HCT116 (cell line): ENCODE measurements at regions not wholly inside any gene's neighbourhood (a gene's known extent, or its start where the extent isn't known, plus 50 kb on each side); places are given as distances from the start of the nearest gene placed in this dataset.

Experiments
- ATAC-seq: fragments of 200-7000 bp; cut with Tn5 transposase; 2 replicates; pipeline ENCODE4 v1.9.1; 2020; ENCODE audit warnings: mild to moderate bottlenecking, moderate library complexity
- BruUV-seq: library from RNA; stranded (reverse); fragments of 400-500 nt; replicated peaks from 2 replicates; lab custom pipeline; 2021; lab: Mats Ljungman, UMichigan
- CTCF ChIA-PET: fragments of 300-600 bp; sonication (Branson Sonifier 250); formaldehyde crosslinking; loops from one replicate; lab custom pipeline; 2021; ENCODE audit warnings: antibody characterized with exemption; lab: Charles Lee
- POLR2A ChIA-PET: fragments of 300-600, 350-600 bp; sonication (Branson Sonifier 250); formaldehyde crosslinking; loops from one replicate; lab custom pipeline; 2021; ENCODE audit warnings: antibody characterized with exemption; lab: Charles Lee
- RAD21 ChIA-PET, 2 experiments: fragments of 300-600 bp; sonication (Branson Sonifier 250); formaldehyde crosslinking; loops; one replicate each; lab custom pipeline; 2023; ENCODE audit warnings: low total read pairs in 2 of 2; ENCODE audit not compliant: uncharacterized antibody in 2 of 2, unreplicated experiment in 2 of 2, low non-redundant PET in 1 of 2; lab: Charles Lee
- DNase-seq: peaks from one replicate; pipeline ENCODE4 v3.0.0-alpha.2; 2010; ENCODE audit warnings: low read depth, low spot score
- H2AFZ ChIP-seq: fragments of 200-600 bp; shearing (Covaris generic), sonication (generic); 2 replicates; pipeline ENCODE4 v1.6.1; 2017; ENCODE audit warnings: low read depth, mixed run types, mixed read lengths, antibody characterized with exemption, low read length; ENCODE audit not compliant: poor library complexity, severe bottlenecking
- H3K27ac ChIP-seq: 2 replicates; pipeline ENCODE4 v1.5.1; 2012; ENCODE audit warnings: low read depth, low read length
- H3K27me3 ChIP-seq: fragments of 200-600 bp; sonication (generic); 2 replicates; pipeline ENCODE4 v1.6.1; 2016; ENCODE audit warnings: mixed run types, low read length, mixed read lengths; ENCODE audit not compliant: insufficient read depth
- H3K36me3 ChIP-seq, 2 experiments: fragments of 200-500 bp in 1 of 2; fragments of 200-600 bp in 1 of 2; sonication (Bioruptor generic) in 1 of 2; sonication (generic) in 1 of 2; 2 replicates each; pipeline versions ENCODE4 v1.5.1 to v1.6.1; 2014 to 2016; ENCODE audit warnings: low read length in 2 of 2, inconsistent platforms in 1 of 2, mixed read lengths in 1 of 2, mixed run types in 1 of 2; ENCODE audit not compliant: insufficient read depth in 2 of 2, control insufficient read depth in 1 of 2
- H3K4me1 ChIP-seq, 2 experiments: fragments of 200-600 bp in 1 of 2; sonication (generic) in 1 of 2; 2 replicates each; pipeline versions ENCODE4 v1.5.1 to v1.6.1; 2012 to 2017; ENCODE audit warnings: low read length in 2 of 2, inconsistent platforms in 1 of 2, mild to moderate bottlenecking in 1 of 2, mixed read lengths in 1 of 2, mixed run types in 1 of 2, moderate library complexity in 1 of 2; ENCODE audit not compliant: insufficient read depth in 2 of 2, control insufficient read depth in 1 of 2
- H3K4me2 ChIP-seq: fragments of 200-600 bp; sonication (generic); 2 replicates; pipeline ENCODE4 v1.6.1; 2017; ENCODE audit warnings: mixed run types, low read length, mixed read lengths
- H3K4me3 ChIP-seq, 2 experiments: fragments of 200-600 bp in 1 of 2; sonication (generic) in 1 of 2; replicated peaks in 1 of 2; 2 replicates each; pipeline ENCODE4 v1.5.1; 2011 to 2016; ENCODE audit warnings: low read length in 2 of 2, control low read depth in 1 of 2, low read depth in 1 of 2, mild to moderate bottlenecking in 1 of 2, mixed read lengths in 1 of 2, mixed run types in 1 of 2
- H3K79me2 ChIP-seq: fragments of 200-600 bp; sonication (generic); 2 replicates; pipeline ENCODE4 v1.6.1; 2017; ENCODE audit warnings: mild to moderate bottlenecking, mixed run types, low read length, moderate library complexity, mixed read lengths; ENCODE audit not compliant: insufficient read depth
- H3K9ac ChIP-seq: fragments of 200-600 bp; sonication (generic); 2 replicates; pipeline ENCODE4 v1.6.1; 2016; ENCODE audit warnings: low read length, mixed read lengths
- H3K9me2 ChIP-seq: fragments of 200-600 bp; sonication (generic), shearing (Covaris generic); 2 replicates; pipeline ENCODE4 v1.6.1; 2017; ENCODE audit warnings: mixed run types, mild to moderate bottlenecking, moderate library complexity; ENCODE audit not compliant: insufficient read depth
- H3K9me3 ChIP-seq, 2 experiments: fragments of 200-500 bp in 1 of 2; fragments of 200-600 bp in 1 of 2; sonication (Bioruptor generic) in 1 of 2; sonication (generic) in 1 of 2; 2 replicates each; pipeline ENCODE4 v1.6.1; 2014 to 2017; ENCODE audit warnings: low read length in 2 of 2, mixed read lengths in 2 of 2, inconsistent platforms in 1 of 2, low read depth in 1 of 2, mild to moderate bottlenecking in 1 of 2, mixed run types in 1 of 2, moderate library complexity in 1 of 2; ENCODE audit not compliant: control insufficient read depth in 1 of 2, insufficient read depth in 1 of 2
- H4K20me1 ChIP-seq: fragments of 200-600 bp; sonication (generic), shearing (Covaris generic); 2 replicates; pipeline ENCODE4 v1.6.1; 2017; ENCODE audit warnings: mixed run types, mild to moderate bottlenecking, moderate library complexity; ENCODE audit not compliant: insufficient read depth
- CBX3 ChIP-seq: IDR thresholded peaks from 2 replicates; pipeline ENCODE4 v1.6.1; 2012; ENCODE audit warnings: low read depth
- EGR1 ChIP-seq: IDR thresholded peaks from 2 replicates; pipeline ENCODE4 v1.6.1; 2012; ENCODE audit warnings: low read depth
- ELF1 ChIP-seq: IDR thresholded peaks from 2 replicates; pipeline ENCODE4 v1.6.1; 2012; ENCODE audit warnings: low read depth, borderline replicate concordance
- EZH2 ChIP-seq: fragments of 200-600 bp; sonication (generic); IDR thresholded peaks from 2 replicates; pipeline ENCODE4 v1.6.1; 2017; ENCODE audit warnings: antibody characterized with exemption, mixed run types
- FOSL1 ChIP-seq: IDR thresholded peaks from 2 replicates; pipeline ENCODE4 v1.6.1; 2012; ENCODE audit warnings: low read depth
- JUND ChIP-seq: IDR thresholded peaks from 2 replicates; pipeline ENCODE4 v1.6.1; 2012
- POLR2A ChIP-seq: IDR thresholded peaks from 2 replicates; pipeline ENCODE4 v1.7.0; 2011; ENCODE audit warnings: borderline replicate concordance; ENCODE audit not compliant: insufficient read depth, insufficient read length; ENCODE audit errors: extremely low read depth
- POLR2AphosphoS5 ChIP-seq: IDR thresholded peaks from 2 replicates; pipeline ENCODE4 v1.6.1; 2011; ENCODE audit warnings: mild to moderate bottlenecking, low read depth, low read length, moderate library complexity
- SIN3A ChIP-seq: IDR thresholded peaks from 2 replicates; pipeline ENCODE4 v1.6.1; 2012; ENCODE audit warnings: low read depth
- SP1 ChIP-seq: IDR thresholded peaks from 2 replicates; pipeline ENCODE4 v1.6.1; 2012; ENCODE audit warnings: low read depth
- SRF ChIP-seq: IDR thresholded peaks from 2 replicates; pipeline ENCODE4 v1.6.1; 2012; ENCODE audit warnings: low read depth
- TCF7L2 ChIP-seq: IDR thresholded peaks from 2 replicates; pipeline ENCODE4 v1.7.0; 2011; ENCODE audit warnings: borderline replicate concordance, inconsistent platforms; ENCODE audit not compliant: insufficient read depth, insufficient read length; ENCODE audit errors: extremely low read depth
- YY1 ChIP-seq: IDR thresholded peaks from 2 replicates; pipeline ENCODE4 v1.6.1; 2011; ENCODE audit warnings: low read length, low read depth, moderate library complexity, mild to moderate bottlenecking; ENCODE audit not compliant: insufficient replicate concordance; ENCODE audit errors: extremely low read depth
- ZNF274 ChIP-seq: fragments of 200-500 bp; sonication (Bioruptor generic); IDR thresholded peaks from 2 replicates; pipeline ENCODE4 v1.6.1; 2014; ENCODE audit warnings: mild to moderate bottlenecking, low read depth, low read length, inconsistent platforms
- intact Hi-C: fragments of 100-400 bp; cut with micrococcal nuclease; formaldehyde crosslinking; loops from 2 replicates; pipeline ENCODE4 v1.10.0; 2022
- TF ChIP-seq, protein P1 (sequence below): IDR thresholded peaks from 2 replicates; pipeline ENCODE4 v1.6.1; 2012
- TF ChIP-seq, protein P2 (sequence below), 3 experiments: fragments of 200-600 bp in 1 of 3; sonication (generic) in 1 of 3; IDR thresholded peaks in 2 of 3; conservative IDR thresholded peaks in 1 of 3; 2 replicates each; pipeline ENCODE4 v1.5.1; 2012 to 2017; ENCODE audit warnings: low read depth in 2 of 3, low read length in 2 of 3, antibody characterized with exemption in 1 of 3, borderline replicate concordance in 1 of 3, control low read depth in 1 of 3, mild to moderate bottlenecking in 1 of 3, mixed read lengths in 1 of 3, mixed run types in 1 of 3, moderate library complexity in 1 of 3; ENCODE audit not compliant: insufficient read depth in 1 of 3
- TF ChIP-seq, protein P3 (sequence below): IDR thresholded peaks from 2 replicates; pipeline ENCODE4 v1.6.1; 2012
- TF ChIP-seq, protein P4 (sequence below): IDR thresholded peaks from 2 replicates; pipeline ENCODE4 v1.6.1; 2011; ENCODE audit warnings: mild to moderate bottlenecking, low read length, moderate library complexity; ENCODE audit not compliant: insufficient replicate concordance; ENCODE audit errors: extremely low read depth
- TF ChIP-seq, protein P5 (sequence below): IDR thresholded peaks from 2 replicates; pipeline ENCODE4 v1.6.1; 2012; ENCODE audit warnings: low read depth

DNA sequence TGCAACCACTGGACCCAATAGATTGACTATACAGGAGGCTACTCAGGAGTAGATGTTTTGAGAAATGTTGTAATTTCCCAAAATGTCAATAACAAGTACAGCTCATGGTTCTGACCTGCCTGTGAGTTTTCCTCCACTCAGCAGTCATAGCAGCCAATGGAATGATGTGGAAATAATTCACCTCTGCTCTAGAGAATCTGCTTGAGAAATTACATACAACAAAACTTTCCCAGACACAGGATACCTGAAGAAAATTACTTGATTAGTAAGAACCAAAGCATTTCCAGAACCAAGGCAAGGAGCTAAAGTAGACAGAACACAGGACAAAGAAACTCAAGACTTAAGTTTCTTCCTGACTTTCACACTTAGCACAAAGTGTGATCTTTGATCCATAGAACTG lies 218.9 kb upstream of the SETMAR start:
- H3K79me2 ChIP-seq = no peaks in the 10 kb centered on the region
- no peak overlapping the region for H3K27ac ChIP-seq
- no peaks in the 10 kb centered on the region for H3K4me1 ChIP-seq
- no peaks in the 10 kb centered on the region for H4K20me1 ChIP-seq
- TF ChIP-seq, protein P1, sequence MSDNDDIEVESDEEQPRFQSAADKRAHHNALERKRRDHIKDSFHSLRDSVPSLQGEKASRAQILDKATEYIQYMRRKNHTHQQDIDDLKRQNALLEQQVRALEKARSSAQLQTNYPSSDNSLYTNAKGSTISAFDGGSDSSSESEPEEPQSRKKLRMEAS = no peak
- TF ChIP-seq ELF1 = no peak
- TF ChIP-seq SP1 = no peak
- TF ChIP-seq ZNF274 = no peak
- no peak for TF ChIP-seq POLR2AphosphoS5
- TF ChIP-seq, protein P2, sequence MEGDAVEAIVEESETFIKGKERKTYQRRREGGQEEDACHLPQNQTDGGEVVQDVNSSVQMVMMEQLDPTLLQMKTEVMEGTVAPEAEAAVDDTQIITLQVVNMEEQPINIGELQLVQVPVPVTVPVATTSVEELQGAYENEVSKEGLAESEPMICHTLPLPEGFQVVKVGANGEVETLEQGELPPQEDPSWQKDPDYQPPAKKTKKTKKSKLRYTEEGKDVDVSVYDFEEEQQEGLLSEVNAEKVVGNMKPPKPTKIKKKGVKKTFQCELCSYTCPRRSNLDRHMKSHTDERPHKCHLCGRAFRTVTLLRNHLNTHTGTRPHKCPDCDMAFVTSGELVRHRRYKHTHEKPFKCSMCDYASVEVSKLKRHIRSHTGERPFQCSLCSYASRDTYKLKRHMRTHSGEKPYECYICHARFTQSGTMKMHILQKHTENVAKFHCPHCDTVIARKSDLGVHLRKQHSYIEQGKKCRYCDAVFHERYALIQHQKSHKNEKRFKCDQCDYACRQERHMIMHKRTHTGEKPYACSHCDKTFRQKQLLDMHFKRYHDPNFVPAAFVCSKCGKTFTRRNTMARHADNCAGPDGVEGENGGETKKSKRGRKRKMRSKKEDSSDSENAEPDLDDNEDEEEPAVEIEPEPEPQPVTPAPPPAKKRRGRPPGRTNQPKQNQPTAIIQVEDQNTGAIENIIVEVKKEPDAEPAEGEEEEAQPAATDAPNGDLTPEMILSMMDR (IDR thresholded peaks at IDR 0.05 in 2 of 3, conservative IDR thresholded peaks at IDR 0.05 in 1 of 3; ENCODE audit: borderline replicate concordance in 1 of 3, insufficient read depth in 1 of 3, low read depth in 2 of 3, low read length in 2 of 3) = no peak
- no peak for TF ChIP-seq CBX3
- no peak for TF ChIP-seq POLR2A
- TF ChIP-seq TCF7L2 = no peak
- TF ChIP-seq FOSL1 = no peak
- TF ChIP-seq YY1 = no peak
- TF ChIP-seq, protein P3, sequence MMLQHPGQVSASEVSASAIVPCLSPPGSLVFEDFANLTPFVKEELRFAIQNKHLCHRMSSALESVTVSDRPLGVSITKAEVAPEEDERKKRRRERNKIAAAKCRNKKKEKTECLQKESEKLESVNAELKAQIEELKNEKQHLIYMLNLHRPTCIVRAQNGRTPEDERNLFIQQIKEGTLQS = no peak
- TF ChIP-seq, protein P4, sequence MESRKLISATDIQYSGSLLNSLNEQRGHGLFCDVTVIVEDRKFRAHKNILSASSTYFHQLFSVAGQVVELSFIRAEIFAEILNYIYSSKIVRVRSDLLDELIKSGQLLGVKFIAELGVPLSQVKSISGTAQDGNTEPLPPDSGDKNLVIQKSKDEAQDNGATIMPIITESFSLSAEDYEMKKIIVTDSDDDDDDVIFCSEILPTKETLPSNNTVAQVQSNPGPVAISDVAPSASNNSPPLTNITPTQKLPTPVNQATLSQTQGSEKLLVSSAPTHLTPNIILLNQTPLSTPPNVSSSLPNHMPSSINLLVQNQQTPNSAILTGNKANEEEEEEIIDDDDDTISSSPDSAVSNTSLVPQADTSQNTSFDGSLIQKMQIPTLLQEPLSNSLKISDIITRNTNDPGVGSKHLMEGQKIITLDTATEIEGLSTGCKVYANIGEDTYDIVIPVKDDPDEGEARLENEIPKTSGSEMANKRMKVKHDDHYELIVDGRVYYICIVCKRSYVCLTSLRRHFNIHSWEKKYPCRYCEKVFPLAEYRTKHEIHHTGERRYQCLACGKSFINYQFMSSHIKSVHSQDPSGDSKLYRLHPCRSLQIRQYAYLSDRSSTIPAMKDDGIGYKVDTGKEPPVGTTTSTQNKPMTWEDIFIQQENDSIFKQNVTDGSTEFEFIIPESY = no peak
- no peak for TF ChIP-seq SIN3A
- TF ChIP-seq, protein P5, sequence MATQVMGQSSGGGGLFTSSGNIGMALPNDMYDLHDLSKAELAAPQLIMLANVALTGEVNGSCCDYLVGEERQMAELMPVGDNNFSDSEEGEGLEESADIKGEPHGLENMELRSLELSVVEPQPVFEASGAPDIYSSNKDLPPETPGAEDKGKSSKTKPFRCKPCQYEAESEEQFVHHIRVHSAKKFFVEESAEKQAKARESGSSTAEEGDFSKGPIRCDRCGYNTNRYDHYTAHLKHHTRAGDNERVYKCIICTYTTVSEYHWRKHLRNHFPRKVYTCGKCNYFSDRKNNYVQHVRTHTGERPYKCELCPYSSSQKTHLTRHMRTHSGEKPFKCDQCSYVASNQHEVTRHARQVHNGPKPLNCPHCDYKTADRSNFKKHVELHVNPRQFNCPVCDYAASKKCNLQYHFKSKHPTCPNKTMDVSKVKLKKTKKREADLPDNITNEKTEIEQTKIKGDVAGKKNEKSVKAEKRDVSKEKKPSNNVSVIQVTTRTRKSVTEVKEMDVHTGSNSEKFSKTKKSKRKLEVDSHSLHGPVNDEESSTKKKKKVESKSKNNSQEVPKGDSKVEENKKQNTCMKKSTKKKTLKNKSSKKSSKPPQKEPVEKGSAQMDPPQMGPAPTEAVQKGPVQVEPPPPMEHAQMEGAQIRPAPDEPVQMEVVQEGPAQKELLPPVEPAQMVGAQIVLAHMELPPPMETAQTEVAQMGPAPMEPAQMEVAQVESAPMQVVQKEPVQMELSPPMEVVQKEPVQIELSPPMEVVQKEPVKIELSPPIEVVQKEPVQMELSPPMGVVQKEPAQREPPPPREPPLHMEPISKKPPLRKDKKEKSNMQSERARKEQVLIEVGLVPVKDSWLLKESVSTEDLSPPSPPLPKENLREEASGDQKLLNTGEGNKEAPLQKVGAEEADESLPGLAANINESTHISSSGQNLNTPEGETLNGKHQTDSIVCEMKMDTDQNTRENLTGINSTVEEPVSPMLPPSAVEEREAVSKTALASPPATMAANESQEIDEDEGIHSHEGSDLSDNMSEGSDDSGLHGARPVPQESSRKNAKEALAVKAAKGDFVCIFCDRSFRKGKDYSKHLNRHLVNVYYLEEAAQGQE = no peak
- no peak for TF ChIP-seq EZH2
- TF ChIP-seq SRF = no peak
- TF ChIP-seq JUND = no peak
- TF ChIP-seq EGR1 = no peak
- no peak overlapping the region for H2AFZ ChIP-seq
- ATAC-seq (no peak), DNase-seq (no peak)
- no peaks in the 10 kb centered on the region for H3K9me2 ChIP-seq
- H3K9ac ChIP-seq = no peak overlapping the region
- ChIA-PET POLR2A (no interaction called here), CTCF (no interaction called here), RAD21 (no interaction called here)
- H3K4me3 ChIP-seq = no peak overlapping the region
- H3K27me3 ChIP-seq = no peaks in the 10 kb centered on the region
- no peaks in the 10 kb centered on the region for H3K36me3 ChIP-seq
- BruUV-seq = no TSS peak
- no peak overlapping the region for H3K4me2 ChIP-seq
- intact Hi-C loops = no loop called here
- H3K9me3 ChIP-seq = no peaks in the 10 kb centered on the region
